Activated CD8-positive, alpha-beta T cell treated with anti-CD3 and anti-CD28 coated beads for 36 hours (primary cell): ENCODE measurements at regions not wholly inside any gene's neighbourhood (a gene's known extent, or its start where the extent isn't known, plus 50 kb on each side); places are given as distances from the start of the nearest gene placed in this dataset.

Experiments used
- ATAC-seq: fragments of 200-7000 bp; cut with Tn5 transposase; one replicate; pipeline ENCODE4 v1.10.0; 2021; ENCODE audit warnings: mild to moderate bottlenecking, moderate library complexity
- CTCF ChIA-PET: fragments of 350-600 bp; sonication (Branson Sonifier 250); formaldehyde crosslinking; loops from one replicate; lab custom pipeline; 2021; ENCODE audit warnings: antibody characterized with exemption; lab: Charles Lee
- POLR2A ChIA-PET: fragments of 350-600 bp; sonication (Branson Sonifier 250); formaldehyde crosslinking; loops from one replicate; lab custom pipeline; 2021; ENCODE audit warnings: antibody characterized with exemption; lab: Charles Lee
- DNase-seq: peaks from one replicate; pipeline ENCODE4 v3.0.0-alpha.2; 2020
- H3K27ac Mint-ChIP-seq: one replicate; pipeline ENCODE4 v1.8.0; 2021; ENCODE audit warnings: mild to moderate bottlenecking, mixed read lengths
- H3K27me3 Mint-ChIP-seq: one replicate; pipeline ENCODE4 v1.8.0; 2021; ENCODE audit warnings: mixed read lengths
- H3K36me3 Mint-ChIP-seq: one replicate; pipeline ENCODE4 v1.8.0; 2021; ENCODE audit warnings: low read depth, mixed read lengths
- H3K4me1 Mint-ChIP-seq: one replicate; pipeline ENCODE4 v1.8.0; 2021; ENCODE audit warnings: low read depth, mixed read lengths
- H3K4me3 Mint-ChIP-seq: one replicate; pipeline ENCODE4 v1.8.0; 2021; ENCODE audit warnings: mild to moderate bottlenecking, moderate library complexity, mixed read lengths
- H3K9me3 Mint-ChIP-seq: one replicate; pipeline ENCODE4 v1.8.0; 2021; ENCODE audit warnings: mixed read lengths
- intact Hi-C: fragments of 100-400 bp; cut with micrococcal nuclease; formaldehyde crosslinking; loops from one replicate; pipeline ENCODE4 v1.10.0; 2022
- TF ChIP-seq, protein P1 (sequence below): fragments of 200-600 bp; IDR thresholded peaks from one replicate; pipeline ENCODE4 v1.8.0; 2022; ENCODE audit warnings: antibody characterized with exemption, mild to moderate bottlenecking

DNA sequence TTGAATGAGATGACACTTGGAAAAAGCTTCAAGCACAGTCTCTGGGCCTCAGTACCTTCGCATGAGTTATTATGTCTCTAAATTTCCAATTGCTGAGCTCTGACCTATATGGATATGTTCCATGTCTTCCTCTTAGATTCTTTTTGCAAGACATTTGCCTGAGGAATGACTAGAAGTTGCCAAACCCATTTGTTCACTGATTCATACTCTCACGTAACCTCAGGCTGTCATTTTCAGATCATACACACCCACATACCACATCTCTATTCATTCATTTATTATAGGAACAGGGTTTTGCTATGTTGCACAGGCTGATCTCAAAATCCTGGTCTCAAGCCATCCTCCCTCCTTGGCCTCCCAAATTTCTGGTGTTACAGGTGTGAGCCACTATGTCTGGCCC is 2137.1 kb upstream of the TENM3 start:
- CTCF ChIA-PET = no interaction called here
- POLR2A ChIA-PET = no interaction called here
- Mint-ChIP-seq H3K4me3 (no peak overlapping the region), H3K4me1 (no peaks in the 10 kb centered on the region), H3K9me3 (peaks cover 3% of the 10 kb centered on the region), H3K27me3 (no peaks in the 10 kb centered on the region), H3K36me3 (no peaks in the 10 kb centered on the region), H3K27ac (no peak overlapping the region)
- DNase-seq (no peak), ATAC-seq (no peak)
- intact Hi-C loops = no loop called here
- TF ChIP-seq, protein P1, sequence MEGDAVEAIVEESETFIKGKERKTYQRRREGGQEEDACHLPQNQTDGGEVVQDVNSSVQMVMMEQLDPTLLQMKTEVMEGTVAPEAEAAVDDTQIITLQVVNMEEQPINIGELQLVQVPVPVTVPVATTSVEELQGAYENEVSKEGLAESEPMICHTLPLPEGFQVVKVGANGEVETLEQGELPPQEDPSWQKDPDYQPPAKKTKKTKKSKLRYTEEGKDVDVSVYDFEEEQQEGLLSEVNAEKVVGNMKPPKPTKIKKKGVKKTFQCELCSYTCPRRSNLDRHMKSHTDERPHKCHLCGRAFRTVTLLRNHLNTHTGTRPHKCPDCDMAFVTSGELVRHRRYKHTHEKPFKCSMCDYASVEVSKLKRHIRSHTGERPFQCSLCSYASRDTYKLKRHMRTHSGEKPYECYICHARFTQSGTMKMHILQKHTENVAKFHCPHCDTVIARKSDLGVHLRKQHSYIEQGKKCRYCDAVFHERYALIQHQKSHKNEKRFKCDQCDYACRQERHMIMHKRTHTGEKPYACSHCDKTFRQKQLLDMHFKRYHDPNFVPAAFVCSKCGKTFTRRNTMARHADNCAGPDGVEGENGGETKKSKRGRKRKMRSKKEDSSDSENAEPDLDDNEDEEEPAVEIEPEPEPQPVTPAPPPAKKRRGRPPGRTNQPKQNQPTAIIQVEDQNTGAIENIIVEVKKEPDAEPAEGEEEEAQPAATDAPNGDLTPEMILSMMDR = no peak

DNA sequence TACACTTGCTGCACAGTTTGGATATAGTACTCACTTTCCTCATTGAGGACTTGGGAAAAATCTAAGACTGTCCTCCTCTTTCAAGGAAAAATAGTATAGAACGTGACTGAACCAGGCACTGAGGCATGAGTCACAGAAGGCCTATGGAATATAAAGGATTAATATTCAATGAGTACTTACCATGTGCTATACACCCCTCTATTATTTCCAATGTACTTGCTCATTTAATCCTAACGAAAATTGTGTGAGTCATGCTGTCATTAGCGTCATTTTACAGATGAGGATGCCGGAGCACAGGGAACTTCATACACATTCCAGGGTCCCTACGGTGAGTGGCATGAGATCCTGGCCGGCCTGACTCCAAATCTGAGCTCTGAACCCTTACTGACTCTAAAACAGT is 2136.2 kb upstream of the TENM3 start:
- intact Hi-C loops = no loop called here
- Mint-ChIP-seq H3K4me3 (no peak overlapping the region), H3K36me3 (no peaks in the 10 kb centered on the region), H3K27ac (no peak overlapping the region), H3K27me3 (no peaks in the 10 kb centered on the region), H3K4me1 (no peaks in the 10 kb centered on the region), H3K9me3 (peaks cover 3% of the 10 kb centered on the region)
- POLR2A ChIA-PET = no interaction called here
- CTCF ChIA-PET = no interaction called here
- TF ChIP-seq, protein P1 = no peak
- DNase-seq (no peak), ATAC-seq (no peak)

DNA sequence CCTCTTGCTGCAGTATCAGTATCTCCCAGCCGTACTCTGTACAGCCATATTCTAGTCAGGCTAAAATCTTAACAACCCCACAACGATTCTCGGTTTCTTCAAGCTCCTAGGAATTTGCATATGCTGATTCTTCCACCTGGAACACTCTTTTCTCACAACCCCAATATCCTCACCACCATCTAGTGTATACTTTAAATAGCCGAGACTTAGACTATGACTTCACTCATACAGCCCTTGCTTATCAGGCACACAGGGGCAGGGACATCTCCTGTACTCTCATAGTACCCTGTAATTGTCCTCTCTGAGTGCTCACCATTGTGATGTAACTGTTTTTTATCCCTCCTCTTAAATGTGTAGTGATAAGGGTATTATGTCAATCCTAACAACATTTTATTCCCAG is 2126.4 kb upstream of the TENM3 start:
- intact Hi-C loops = no loop called here
- DNase-seq (no peak), ATAC-seq (no peak)
- TF ChIP-seq, protein P1 = no peak
- Mint-ChIP-seq H3K4me3 (no peak overlapping the region), H3K36me3 (no peaks in the 10 kb centered on the region), H3K27ac (no peak overlapping the region), H3K9me3 (no peaks in the 10 kb centered on the region), H3K4me1 (no peaks in the 10 kb centered on the region), H3K27me3 (peaks cover 3% of the 10 kb centered on the region)
- ChIA-PET CTCF (no interaction called here), POLR2A (no interaction called here)

DNA sequence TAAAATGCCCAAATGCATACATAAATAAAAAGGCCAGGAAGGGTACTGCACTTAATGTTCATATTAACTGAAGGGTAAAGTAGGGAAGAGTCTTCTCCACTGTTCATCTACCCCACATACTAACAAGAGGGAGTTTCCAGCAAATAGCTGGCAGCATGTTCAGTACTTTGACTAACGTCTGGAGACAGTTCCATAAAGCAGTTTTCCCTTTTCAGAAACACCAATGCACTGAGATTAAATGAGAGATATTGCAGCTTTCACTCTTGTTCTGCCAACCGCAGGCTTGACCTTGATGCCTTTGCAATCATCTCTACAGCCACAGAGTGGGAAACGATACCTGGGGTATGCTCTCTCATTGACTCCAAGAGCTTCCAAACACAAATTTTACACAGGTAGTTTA is 2123.1 kb upstream of the TENM3 start:
- CTCF ChIA-PET = interaction anchor here (1.3 kb wide), 1 partner anchor 545 kb away, joined by 3 read pairs; no protein-coding TSS in a partner anchor
- Mint-ChIP-seq H3K4me3 (no peak overlapping the region), H3K9me3 (no peaks in the 10 kb centered on the region), H3K27me3 (peaks cover 1% of the 10 kb centered on the region), H3K36me3 (no peaks in the 10 kb centered on the region), H3K4me1 (no peaks in the 10 kb centered on the region), H3K27ac (no peak overlapping the region)
- DNase-seq (no peak), ATAC-seq (no peak)
- POLR2A ChIA-PET = no interaction called here
- intact Hi-C loops = no loop called here
- TF ChIP-seq, protein P1 = no peak

DNA sequence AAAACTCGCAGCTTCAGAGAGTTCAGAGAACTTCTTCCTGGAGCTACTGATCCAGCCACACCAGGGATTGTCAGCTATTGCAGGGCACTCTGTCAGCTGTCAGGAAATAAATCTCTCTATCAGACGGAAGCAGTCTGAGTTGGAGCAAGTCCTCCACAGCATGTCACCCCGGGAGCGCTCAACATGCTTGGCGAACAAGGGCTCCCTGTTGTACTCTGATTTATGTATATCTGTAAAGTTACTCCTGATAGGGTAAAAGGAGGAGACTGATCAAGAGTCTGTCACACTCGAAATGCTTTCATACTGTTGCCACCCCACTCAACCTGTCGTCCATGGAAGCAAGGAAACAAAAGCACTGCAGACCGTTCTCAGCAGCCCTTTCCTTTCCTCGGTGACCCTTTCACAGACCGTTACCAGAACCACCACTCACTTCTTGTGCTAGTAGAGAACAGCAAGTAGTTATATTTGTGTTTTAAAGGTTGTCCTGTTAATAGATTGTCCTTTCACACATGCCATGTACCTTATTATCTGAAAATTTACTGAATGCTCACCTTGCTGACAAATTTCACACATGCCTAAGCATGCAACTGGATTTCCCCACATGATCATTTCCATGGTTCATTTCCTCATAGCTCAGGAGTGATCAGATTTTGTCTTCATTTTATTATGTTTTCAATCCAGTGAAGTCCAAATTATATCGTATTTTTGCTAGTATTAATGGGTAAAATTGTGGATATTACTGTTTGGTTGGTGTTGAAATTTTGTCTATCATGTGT is 2108.9 kb upstream of the TENM3 start:
- H3K9me3 Mint-ChIP-seq = no peaks in the 10 kb centered on the region
- ChIA-PET CTCF (no interaction called here), POLR2A (no interaction called here)
- H3K4me3 Mint-ChIP-seq = peak overlapping the region; percentile 25
- no peaks in the 10 kb centered on the region for H3K27me3 Mint-ChIP-seq
- TF ChIP-seq, protein P1 = no peak
- intact Hi-C loops = no loop called here
- peaks cover 6% of the 10 kb centered on the region for H3K4me1 Mint-ChIP-seq
- ATAC-seq (no peak), DNase-seq (peak; percentile 1)
- no peak overlapping the region for H3K27ac Mint-ChIP-seq
- H3K36me3 Mint-ChIP-seq = no peaks in the 10 kb centered on the region
